Tongue (tissue), 1 donor: ENCODE measurements at regions not wholly inside any gene's neighbourhood (a gene's known extent, or its start where the extent isn't known, plus 50 kb on each side); places are given as distances from the start of the nearest gene placed in this dataset.
"Not testable (repeated sequence)": the region's sequence is repeated elsewhere in the genome, so short reads cannot be mapped to it uniquely, and the experiment has no call there.

ENCODE experiments used
- DNase-seq: peaks from one replicate; pipeline ENCODE4 v3.0.0-alpha.2; 2015

DNA sequence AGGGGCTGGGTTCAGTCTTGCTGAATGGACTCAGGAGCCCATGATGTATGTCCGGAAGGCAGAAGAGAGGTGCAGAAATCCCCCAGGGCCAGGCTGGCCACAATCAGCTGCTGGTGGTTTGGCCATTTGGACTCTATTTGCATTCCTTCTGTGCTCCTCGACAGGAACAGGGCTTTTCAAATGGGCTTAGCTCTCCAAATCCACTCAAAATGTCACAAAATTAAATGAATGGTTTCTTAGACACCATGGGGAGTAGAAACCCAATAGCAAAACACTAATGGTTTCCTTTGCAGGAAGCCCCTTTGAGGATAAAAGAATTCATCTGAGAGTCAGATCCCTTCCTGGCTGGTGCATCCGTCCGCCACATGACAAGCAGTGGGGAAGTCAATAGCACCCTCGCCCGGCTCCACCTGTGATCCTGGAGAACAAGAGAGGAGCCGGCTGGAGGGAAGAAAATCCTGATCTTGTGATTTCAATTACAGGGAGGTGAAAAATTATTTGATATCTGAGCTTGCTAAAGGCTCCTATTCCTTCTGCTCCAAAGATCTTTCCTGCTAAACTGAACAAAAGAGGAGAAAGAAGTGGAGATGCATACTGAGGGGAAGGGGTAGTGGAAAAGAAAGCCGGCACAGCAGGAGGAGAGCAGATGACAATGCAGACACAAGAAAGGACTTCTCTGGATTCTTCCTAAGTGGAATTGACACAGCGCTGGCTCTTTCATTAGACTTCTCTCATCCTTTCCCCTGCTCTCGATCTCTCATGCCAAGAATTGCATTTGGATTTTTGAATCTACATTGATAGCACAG is 190.7 kb downstream of the C7orf25 start:
- no peak for DNase-seq

DNA sequence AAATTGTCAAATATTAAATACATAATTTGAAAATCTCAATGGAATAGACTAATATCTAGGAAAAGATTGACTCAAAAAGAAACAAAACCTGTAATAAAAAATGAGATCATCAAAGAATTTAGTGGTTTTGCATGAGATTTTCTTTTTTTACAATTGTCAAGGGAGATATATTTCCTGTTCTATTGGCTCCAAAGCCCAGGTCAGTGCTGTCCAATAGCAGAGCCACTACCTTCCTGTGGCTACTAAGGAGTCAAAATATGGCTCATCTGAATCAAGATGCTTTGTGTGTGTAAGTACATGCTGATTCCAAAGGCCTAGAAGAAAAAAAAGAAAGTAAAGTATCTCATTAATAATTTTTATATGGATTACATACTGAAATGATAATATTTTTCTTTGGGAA is 191.9 kb downstream of the C7orf25 start:
- no peak for DNase-seq

DNA sequence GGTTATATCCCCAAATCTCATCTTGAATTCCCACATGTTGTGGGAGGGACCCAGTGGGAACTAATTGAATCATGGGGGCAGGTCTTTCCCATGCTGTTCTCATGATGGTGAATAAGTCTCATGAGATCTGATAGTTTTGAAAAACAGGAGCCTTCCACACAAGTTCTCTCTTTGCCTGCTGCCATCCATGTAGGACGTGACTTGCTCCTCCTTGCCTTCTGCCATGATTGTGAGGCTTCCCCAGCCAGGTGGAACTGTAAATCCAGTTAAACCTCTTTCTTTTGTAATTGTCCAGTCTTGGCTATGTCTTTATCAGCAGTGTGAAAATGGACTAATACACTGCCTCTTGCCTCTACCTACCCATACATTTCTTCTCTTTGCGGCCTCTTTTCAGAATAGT is 193.4 kb downstream of the C7orf25 start:
- not testable (repeated sequence) for DNase-seq

DNA sequence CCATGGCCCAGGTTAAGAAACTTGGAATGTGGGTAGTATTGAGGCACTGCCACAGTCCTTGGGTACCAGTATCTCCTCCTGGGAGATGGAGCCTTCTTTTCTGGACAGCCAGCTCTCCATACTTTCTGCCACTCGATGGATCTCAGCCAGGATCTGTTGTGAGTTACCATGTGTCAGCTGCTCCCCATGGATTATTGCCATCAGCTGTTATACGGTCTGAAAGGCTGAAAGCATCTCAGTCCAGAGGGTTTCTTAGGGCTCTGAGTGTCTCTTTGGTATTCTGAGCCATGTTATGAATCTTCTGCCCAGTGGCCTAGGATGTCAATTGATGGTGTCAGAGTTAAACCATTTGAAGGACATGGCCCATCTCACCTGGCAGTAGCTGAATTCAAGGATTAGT is 197.5 kb downstream of the C7orf25 start:
- DNase-seq: peak; percentile 83

DNA sequence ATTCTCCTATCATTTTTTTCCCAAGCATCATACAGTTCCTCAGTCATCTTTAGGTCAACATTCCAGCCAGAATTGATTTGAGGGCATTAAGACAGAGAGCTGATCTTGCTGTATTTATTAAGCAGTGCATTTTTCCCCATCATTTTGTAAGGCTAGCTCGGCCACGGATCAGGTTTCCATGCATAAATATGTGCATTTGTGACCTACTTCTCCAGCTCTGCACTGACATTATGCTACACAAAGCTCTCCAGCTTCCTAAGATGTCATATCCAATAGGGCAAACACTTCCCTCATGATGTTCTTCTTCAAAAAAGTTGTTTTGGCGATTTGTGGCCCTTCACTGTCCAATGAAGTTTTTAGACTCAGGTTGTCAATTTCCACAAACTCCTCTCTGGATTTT is 202.6 kb downstream of the C7orf25 start:
- no peak for DNase-seq

DNA sequence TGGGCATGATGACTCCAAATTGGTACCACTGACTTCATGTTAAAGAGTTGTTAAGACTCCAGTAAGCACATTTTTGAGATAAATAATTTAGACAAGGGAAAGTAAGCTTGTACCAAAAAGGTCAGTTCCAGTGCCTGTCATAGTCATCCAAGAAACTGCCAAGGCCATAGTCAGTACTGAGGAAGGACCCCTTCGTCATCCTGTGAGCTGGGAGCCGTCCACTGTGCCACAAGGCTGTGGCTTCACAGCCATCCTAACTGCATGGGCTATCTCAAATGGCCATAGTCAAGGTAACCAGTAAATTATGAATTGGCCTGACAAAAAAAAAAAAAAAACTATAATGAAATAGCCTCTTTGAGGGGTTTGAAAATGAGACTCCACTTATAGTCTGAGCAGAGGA is 207.2 kb downstream of the C7orf25 start:
- DNase-seq: no peak

DNA sequence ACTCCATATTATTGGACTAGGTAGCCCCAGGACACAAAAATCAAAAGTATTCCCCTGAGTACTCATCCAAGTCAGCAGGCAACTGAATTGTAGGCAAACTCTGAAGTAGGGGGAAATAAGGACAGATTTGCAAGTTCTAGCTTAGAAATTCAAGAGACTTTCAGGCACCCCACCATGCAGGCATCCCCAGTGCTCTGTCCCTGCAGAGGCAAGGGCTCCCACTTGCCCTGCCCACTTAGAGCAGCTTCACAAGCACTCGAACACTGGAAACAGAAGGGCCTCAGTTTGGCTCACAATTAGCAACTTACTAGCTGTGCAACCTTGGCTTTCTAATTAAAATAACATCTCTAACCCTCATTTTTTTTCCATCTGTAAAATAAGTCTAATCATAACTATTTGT is 209.2 kb downstream of the C7orf25 start:
- no peak for DNase-seq

DNA sequence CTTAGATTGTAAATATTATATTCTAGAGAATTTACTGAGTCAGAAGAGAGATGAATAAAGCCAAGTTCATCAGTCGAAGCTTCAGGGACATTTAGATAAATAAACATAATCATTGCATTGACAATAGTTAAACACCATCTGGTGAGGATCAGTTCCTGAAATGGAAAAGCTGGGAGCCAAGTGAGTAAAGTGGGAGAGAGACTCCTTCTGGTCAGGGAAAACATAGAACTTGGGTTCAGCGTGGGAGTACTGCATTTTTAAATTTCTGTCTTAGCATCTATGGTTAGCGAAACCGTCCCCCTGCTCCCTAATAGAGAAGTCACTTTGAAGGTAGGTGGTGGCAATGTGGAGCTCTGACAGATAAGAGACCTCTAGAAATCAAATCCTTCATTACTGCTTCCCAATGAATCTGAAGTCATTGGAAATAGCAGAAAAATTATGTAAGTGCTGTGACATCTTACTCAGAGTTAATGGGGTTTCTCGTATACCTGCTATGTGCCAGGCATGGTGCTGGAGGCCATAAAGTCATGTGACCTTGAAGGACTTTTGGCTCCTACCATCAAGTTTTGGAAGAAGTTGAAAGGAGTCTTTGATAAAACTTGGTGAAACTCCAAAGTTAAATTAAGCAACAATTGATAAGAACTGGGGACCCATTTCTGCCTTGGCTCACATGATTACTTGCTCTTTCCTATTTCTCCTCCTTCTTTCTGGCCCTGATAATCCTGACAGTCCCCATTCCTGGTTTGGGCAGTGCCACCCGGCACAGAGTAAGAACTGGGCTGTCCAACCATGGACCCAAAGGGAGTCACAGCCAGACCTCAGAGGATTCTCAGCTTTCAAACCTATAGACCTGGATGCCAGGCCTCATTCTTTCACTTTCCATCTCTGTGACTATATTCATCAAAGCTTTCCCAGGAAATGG is 211.2 kb downstream of the C7orf25 start:
- DNase-seq: peak; percentile 73

DNA sequence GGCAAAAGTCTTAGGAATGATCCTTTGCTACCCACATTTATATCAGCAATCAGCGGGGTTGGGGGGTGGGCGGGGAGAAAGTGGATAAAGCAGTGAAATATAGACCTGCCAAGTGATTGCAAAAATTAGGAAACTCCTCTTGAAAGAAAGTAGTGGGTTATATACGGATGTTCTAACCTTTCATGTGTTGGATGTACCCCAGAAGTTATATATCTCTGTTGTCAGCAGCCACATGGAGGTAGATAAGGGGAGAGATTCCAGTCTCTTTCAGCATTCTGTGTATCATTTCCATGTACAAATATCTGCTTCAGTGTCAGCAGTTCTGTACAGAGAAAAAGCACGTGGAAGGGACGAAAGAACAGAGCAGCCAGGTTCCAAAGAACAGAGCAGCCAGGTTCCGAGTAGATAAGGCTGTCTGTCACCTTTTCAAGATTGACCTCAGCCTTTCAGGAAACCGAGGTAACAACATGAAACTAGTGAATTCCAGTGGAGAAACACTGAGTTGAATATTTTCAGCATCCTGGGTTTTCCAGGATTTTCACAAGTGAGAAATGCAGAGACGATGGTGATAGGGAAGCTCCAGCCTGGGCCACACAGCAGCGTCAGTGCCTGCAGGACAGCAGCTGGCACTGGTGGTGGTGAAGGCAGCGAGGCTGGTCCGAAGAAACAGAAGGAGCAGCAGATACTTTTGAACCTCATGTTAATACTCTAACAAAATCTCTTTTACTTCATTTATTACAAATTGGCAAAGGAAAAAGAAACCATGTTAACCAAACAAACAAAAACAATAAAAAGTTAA is 212.3 kb downstream of the C7orf25 start:
- peak; percentile 46 for DNase-seq

DNA sequence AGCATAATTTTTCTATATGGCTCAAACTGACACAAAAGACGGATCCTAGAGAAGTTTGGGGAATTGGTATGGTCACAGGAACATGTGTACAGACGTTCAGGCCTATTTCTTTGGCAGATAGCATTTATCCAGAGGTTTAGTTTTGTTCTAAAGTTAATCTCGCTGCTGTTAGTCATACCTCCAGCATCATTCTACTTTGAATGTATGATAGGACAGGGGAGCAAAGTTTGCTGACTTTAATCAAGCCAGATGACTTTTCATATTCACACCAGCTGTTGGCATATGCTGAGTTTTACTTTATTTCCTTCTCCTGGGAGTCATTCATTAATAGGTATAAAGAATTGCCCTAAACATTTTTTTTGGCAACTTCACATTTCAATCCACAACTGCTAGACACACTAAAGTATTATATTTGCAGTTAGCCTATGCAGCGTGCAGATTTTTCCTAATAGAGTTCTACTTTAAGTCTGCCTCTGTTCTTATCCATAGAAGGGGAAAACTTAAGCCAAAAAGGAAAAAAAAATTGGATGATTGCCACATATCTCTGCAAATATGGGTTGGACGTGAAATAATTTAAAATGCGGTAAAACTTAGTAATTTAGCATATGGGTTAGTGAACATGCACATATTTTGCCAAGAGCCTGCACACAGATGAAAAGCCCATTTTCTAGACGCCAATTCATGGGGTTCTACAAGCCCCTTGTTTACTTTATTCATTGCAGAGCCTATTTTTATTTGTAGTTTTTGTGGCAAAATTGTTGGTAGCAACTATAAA is 213.1 kb downstream of the C7orf25 start:
- DNase-seq: peak; percentile 78

DNA sequence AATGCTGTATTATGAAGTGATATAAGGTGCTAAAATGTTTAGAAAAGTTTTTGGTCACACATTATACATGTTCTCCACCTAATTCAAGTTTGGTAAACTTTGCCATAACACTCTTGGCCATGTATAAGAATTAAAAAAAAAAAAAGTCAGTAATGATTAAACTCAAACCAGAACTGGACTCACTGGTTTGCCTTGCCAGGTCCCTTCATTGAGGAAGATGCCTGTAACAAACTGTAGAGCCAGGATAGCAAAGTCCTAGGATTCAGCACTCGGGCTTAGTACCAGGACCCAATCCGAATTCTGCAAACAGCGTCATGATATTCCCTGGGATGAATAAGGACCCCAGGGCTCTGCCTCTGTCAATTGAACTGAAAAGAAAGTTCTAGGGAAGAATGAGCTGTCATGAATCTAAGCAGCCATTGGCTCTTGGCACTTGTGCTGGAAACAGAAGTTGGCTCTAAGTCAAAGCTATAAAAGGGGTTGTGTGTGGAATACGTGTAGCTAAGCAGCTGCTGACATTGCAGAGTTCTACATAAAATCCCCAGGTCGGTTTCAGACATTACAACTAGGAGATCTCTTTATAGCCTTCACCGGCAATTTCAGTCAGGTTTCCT is 216.9 kb downstream of the C7orf25 start:
- peak; percentile 93 for DNase-seq

DNA sequence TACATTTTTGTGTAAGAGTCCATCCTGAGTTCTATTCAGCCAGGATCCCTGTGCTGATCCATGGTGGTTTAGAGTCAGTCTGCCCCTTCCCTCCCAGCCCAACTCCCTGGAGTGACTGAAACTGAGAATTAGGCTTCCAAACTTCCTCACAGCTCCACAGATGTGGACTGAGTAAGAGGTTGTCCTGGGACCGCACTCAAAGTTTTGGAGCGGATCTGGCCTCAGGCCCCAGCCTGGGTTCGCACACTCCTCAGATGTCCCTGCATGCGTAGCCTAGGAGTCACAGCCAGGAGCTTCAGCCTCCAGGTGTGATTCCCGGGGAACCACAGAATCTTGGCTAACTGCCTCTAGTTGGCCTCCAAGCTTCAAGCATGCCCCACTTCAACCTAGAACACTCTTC is 218.1 kb downstream of the C7orf25 start:
- DNase-seq: peak; percentile 62

DNA sequence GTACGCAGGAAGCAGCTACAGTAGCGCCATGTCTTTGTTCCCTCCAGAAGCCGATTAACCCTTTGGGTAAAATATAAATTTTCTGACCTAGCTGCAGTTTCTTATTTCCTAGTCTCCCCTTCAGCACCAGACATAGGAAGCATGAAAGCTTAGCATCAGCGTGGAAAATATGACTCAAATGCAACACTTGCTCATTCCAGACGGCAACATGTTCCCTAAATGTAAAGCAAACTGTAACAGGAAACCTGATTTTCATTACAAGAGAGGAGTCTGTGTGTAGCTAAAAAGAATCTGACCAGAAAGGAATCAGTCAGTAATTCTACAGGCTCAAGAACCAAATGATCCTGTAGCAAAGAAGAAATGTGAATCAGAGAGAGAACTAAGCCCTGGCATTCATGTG is 219.2 kb downstream of the C7orf25 start:
- peak; percentile 90 for DNase-seq

DNA sequence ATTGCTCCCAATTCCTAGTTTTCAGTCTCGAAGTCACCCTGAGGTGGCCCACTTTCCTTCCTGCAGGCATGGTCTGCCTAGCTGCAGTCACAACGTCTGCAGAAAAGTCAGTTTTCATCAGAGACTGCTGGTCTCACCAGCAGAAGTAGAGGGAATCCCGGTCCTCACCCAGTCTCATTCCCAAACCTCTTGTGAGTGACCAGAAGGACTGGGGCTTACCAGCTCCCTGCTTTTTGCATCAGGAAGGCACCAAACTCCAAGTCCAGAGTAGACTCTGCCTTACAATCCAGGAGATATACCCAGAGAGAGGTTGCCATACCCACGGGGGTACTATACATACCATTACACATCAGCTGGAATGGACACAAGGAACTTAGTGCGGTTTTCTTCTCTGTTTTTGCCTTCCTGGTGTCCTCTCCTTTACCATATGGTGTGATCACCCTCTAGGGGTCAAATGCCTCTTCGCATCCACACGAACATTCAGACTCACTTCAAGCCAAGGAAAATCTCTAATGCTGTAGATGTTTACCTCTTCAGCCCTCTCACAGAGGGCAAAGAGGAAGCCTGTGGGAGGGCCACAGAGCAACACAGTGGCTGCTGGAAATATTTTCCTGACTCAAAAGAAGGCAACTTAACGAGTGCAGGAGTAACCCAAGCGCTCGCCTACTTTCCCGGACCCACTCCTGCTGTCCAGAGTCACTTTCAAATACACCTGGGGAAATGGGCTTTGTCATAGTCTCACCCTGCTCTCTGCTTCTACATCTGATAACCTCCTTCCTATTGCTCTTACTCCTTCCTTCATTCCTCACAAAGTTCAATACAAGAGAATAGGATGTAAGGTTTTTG is 220.9 kb downstream of the C7orf25 start:
- DNase-seq: peak; percentile 84

DNA sequence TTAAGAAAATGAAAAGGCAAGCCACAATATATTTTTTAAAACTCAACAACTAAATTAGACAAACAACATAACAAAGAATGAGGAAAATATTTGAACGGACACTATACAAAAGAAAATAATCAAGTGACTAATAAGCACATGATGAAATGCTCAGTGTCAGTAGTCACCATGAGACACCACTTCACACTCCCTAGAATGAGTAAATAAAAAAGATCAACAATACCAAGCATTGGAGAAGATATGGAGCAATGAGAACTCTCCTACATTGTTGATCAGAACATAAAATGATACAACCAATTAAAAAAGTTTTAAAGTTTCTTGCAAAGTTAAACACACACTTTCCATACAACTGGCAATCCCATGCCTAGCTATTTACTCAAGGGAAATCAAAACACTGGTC is 222.2 kb downstream of the C7orf25 start:
- DNase-seq: no peak

DNA sequence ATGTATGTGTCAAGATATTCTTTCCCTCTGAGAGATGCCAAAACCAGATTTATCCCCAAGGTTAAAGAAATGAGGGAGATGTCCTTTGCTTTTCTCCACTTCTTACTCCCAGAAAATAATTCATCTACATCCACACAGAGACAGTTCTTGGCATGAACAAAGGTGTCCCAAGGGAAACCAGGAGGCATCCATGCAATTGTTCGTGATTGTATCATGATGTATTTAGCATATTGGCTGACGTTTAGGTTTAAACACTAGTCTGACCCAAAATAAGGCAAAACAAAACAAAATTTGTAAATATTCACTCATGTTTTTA is 223.9 kb downstream of the C7orf25 start:
- DNase-seq: no peak

DNA sequence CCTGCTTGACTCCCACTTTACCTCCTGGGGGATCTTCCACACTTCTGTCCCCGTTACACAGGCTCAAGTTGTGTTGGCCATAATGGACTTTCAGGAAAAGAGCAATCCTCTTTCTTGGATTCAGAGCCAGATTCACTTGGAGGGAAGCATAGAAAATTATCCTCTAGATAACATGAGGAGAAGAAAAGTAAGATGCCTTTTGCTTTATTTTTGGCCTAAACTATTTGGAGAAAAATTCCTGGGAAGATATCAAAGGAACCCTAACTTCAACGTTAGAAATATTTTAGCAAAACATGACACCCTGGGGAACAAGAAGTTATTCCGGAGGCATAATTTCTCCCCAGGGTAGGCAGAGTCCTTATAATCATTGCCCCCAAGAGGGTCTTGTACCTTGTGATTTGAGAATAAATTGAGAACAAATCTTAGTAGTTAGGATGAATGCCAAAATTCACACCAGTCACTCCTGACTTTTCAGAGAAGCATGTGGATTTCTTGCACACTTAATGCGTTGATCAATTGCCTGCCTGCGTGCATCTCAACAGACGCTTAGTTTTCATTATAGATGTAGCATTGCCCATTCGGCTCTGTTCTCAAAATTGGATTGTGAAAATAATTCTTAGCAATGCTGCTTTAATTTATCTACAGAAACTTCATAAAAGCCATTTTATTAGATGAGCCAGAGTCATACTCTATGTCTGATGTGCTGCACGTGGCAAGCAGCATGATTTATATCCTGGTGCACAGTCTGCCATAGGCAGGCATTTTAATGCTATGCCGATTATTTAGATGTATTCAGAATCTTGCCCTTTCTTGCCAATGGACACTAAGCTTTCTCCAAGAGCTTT is 224.4 kb downstream of the C7orf25 start:
- DNase-seq: no peak

DNA sequence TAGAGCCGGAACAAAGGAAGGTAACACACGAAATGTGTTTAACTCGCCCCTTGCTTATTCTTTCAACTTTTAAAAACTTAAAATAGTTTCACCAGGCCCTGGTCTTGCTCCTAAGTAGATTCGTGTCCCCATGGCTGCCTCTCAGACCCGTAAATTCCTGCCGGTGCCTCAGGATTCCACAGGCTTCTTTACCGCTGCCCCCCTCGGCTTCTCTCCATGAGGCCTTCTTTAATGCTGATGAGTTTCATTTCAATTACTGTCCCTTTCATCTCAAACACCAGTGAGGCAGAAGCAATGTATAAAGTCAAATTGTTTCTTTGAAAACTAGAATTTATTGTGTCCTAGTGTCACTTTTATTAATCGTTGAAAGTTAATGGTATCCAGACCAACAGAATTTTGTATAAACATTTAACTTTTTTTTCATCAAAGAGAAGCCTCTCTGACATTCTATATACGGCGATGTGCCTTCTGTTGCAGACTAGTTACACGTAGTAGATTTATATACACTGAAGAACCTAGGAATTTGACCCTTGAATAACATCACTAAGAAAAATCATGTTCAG is 225.2 kb downstream of the C7orf25 start:
- DNase-seq: no peak

DNA sequence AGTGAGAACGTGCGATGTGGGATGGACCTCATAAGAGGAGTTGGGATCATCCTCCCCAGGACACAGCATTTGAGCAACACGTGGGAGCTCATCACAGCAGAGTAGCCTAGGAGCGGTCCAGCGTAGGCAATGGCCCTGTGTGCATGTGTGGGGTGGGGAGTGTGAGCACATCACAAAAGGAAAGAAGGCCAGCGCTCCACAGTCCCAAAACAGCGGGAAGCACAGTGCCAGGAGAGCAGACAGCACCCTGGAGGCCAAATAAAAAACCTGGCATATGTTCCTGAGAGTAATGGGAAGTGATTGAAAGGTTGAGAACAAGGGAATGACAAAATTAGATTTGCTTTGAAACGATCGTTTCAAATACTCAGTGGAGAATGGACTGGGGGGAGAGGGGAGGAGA is 226.0 kb downstream of the C7orf25 start:
- DNase-seq: no peak
